Hepatocyte (in vitro differentiated cells): ENCODE measurements at regions not wholly inside any gene's neighbourhood (a gene's known extent, or its start where the extent isn't known, plus 50 kb on each side); places are given as distances from the start of the nearest gene placed in this dataset.

Experiments used
- DNase-seq: peaks from one replicate; pipeline ENCODE4 v3.0.0-alpha.2; 2016; ENCODE audit warnings: low spot score
- H2AFZ ChIP-seq: fragments of 200-600 bp; sonication (generic); 2 replicates; pipeline ENCODE4 v1.6.0; 2016; ENCODE audit warnings: antibody characterized with exemption, mild to moderate bottlenecking
- H3K27ac ChIP-seq: fragments of 200-600 bp; sonication (generic); 2 replicates; pipeline ENCODE4 v1.5.1; 2016; ENCODE audit warnings: mild to moderate bottlenecking
- H3K27me3 ChIP-seq: fragments of 200-600 bp; sonication (generic); 2 replicates; pipeline ENCODE4 v1.6.1; 2016
- H3K36me3 ChIP-seq: fragments of 200-600 bp; sonication (generic); replicated peaks from 2 replicates; pipeline ENCODE4 v1.5.1; 2016; ENCODE audit warnings: low read depth; ENCODE audit not compliant: insufficient read depth
- H3K4me1 ChIP-seq: fragments of 200-600 bp; sonication (generic); 2 replicates; pipeline ENCODE4 v1.5.1; 2016; ENCODE audit warnings: mild to moderate bottlenecking, moderate library complexity; ENCODE audit not compliant: insufficient read depth
- H3K4me2 ChIP-seq: fragments of 200-600 bp; sonication (generic); 2 replicates; pipeline ENCODE4 v1.6.0; 2016
- H3K4me3 ChIP-seq: fragments of 200-600 bp; sonication (generic); 2 replicates; pipeline ENCODE4 v1.5.1; 2016; ENCODE audit warnings: mild to moderate bottlenecking
- H3K79me2 ChIP-seq: fragments of 200-600 bp; sonication (generic); 2 replicates; pipeline ENCODE4 v1.6.0; 2017; ENCODE audit warnings: mild to moderate bottlenecking
- H3K9me2 ChIP-seq: fragments of 200-600 bp; sonication (generic); replicated peaks from 2 replicates; pipeline ENCODE4 v1.6.0; 2017; ENCODE audit warnings: mild to moderate bottlenecking; ENCODE audit not compliant: insufficient read depth
- H3K9me3 ChIP-seq: fragments of 200-600 bp; sonication (generic); 2 replicates; pipeline ENCODE4 v1.5.1; 2016; ENCODE audit warnings: low read depth, mild to moderate bottlenecking
- H4K20me1 ChIP-seq: fragments of 200-600 bp; sonication (generic); 2 replicates; pipeline ENCODE4 v1.6.0; 2016; ENCODE audit warnings: mild to moderate bottlenecking; ENCODE audit not compliant: insufficient read depth, poor library complexity, severe bottlenecking
- CTCF ChIP-seq: fragments of 200-600 bp; sonication (generic); IDR thresholded peaks from 2 replicates; pipeline ENCODE4 v1.5.1; 2016; ENCODE audit warnings: antibody characterized with exemption, mild to moderate bottlenecking; ENCODE audit not compliant: poor library complexity
- EZH2 ChIP-seq: fragments of 200-600 bp; sonication (generic); IDR thresholded peaks from 2 replicates; pipeline ENCODE4 v1.6.1; 2016; ENCODE audit warnings: antibody characterized with exemption, mild to moderate bottlenecking, borderline replicate concordance
- EZH2phosphoT487 ChIP-seq: fragments of 200-600 bp; sonication (generic); IDR thresholded peaks from one replicate; pipeline ENCODE4 v1.6.1; 2018; ENCODE audit warnings: antibody characterized with exemption, mild to moderate bottlenecking, low read depth, moderate library complexity; ENCODE audit not compliant: unreplicated experiment, severe bottlenecking
- WGBS: methylation state at CpG from one replicate; pipeline ENCODE4 v1.1.6; 2016; ENCODE audit warnings: low lambda C conversion rate; ENCODE audit errors: missing lambda C conversion rate; 5-methylcytosine and 5-hydroxymethylcytosine counted together

GRCh38 chr14:48086516-48086915, 411.1 kb upstream of the MDGA2 start:
- no peak for TF ChIP-seq EZH2
- no peak for TF ChIP-seq CTCF
- no peak for TF ChIP-seq EZH2phosphoT487
- H3K9me2 ChIP-seq, result no peaks in the 10 kb centered on the region
- H3K4me3 ChIP-seq, result no peak overlapping the region
- no peak overlapping the region for H2AFZ ChIP-seq
- 73% methylated on average over 1 of the region's 1 CpG for WGBS
- H4K20me1 ChIP-seq, result no peaks in the 10 kb centered on the region
- no peaks in the 10 kb centered on the region for H3K4me1 ChIP-seq
- no peak for DNase-seq
- no peaks in the 10 kb centered on the region for H3K79me2 ChIP-seq
- H3K27me3 ChIP-seq, result no peaks in the 10 kb centered on the region
- no peak overlapping the region for H3K4me2 ChIP-seq
- no peaks in the 10 kb centered on the region for H3K9me3 ChIP-seq
- no peaks in the 10 kb centered on the region for H3K36me3 ChIP-seq
- no peak overlapping the region for H3K27ac ChIP-seq

- no peak overlapping the region for H3K27ac ChIP-seq
- no peak for DNase-seq
- no peak overlapping the region for H3K4me2 ChIP-seq
- no peaks in the 10 kb centered on the region for H3K27me3 ChIP-seq
- no peak overlapping the region for H3K4me3 ChIP-seq
- no peaks in the 10 kb centered on the region for H4K20me1 ChIP-seq
- H2AFZ ChIP-seq, result no peak overlapping the region
- H3K36me3 ChIP-seq, result no peaks in the 10 kb centered on the region
- no peaks in the 10 kb centered on the region for H3K4me1 ChIP-seq
- TF ChIP-seq EZH2, result no peak
- no peak for TF ChIP-seq EZH2phosphoT487
- no peak for TF ChIP-seq CTCF
- WGBS, result 100% methylated on average over 1 of the region's 1 CpG
- H3K79me2 ChIP-seq, result no peaks in the 10 kb centered on the region
- H3K9me3 ChIP-seq, result no peaks in the 10 kb centered on the region
- no peaks in the 10 kb centered on the region for H3K9me2 ChIP-seq
Measured at GRCh38 chr14:48075487-48075886, 400.1 kb upstream of the MDGA2 start.

GRCh38 chr14:48052973-48053372, 377.6 kb upstream of the MDGA2 start:
- no peaks in the 10 kb centered on the region for H3K79me2 ChIP-seq
- TF ChIP-seq CTCF (no peak), EZH2 (no peak), EZH2phosphoT487 (no peak)
- DNase-seq, result no peak
- no peaks in the 10 kb centered on the region for H4K20me1 ChIP-seq
- H2AFZ ChIP-seq, result no peak overlapping the region
- no peaks in the 10 kb centered on the region for H3K4me1 ChIP-seq
- WGBS, result 19% methylated on average over 1 of the region's 1 CpG
- no peak overlapping the region for H3K27ac ChIP-seq
- no peak overlapping the region for H3K4me3 ChIP-seq
- H3K4me2 ChIP-seq, result no peak overlapping the region
- no peaks in the 10 kb centered on the region for H3K27me3 ChIP-seq
- H3K9me3 ChIP-seq, result no peaks in the 10 kb centered on the region
- no peaks in the 10 kb centered on the region for H3K9me2 ChIP-seq
- H3K36me3 ChIP-seq, result no peaks in the 10 kb centered on the region

- H4K20me1 ChIP-seq, result no peaks in the 10 kb centered on the region
- WGBS, result 88% methylated on average over 8 of the region's 8 CpGs
- H3K4me3 ChIP-seq, result no peak overlapping the region
- no peaks in the 10 kb centered on the region for H3K27me3 ChIP-seq
- H3K9me3 ChIP-seq, result peaks cover 7% of the 10 kb centered on the region
- H3K36me3 ChIP-seq, result no peaks in the 10 kb centered on the region
- no peaks in the 10 kb centered on the region for H3K9me2 ChIP-seq
- H3K4me1 ChIP-seq, result no peaks in the 10 kb centered on the region
- H3K27ac ChIP-seq, result no peak overlapping the region
- H3K4me2 ChIP-seq, result no peak overlapping the region
- no peak overlapping the region for H2AFZ ChIP-seq
- DNase-seq, result no peak
- no peak for TF ChIP-seq EZH2
- TF ChIP-seq CTCF, result no peak
- no peak for TF ChIP-seq EZH2phosphoT487
- no peaks in the 10 kb centered on the region for H3K79me2 ChIP-seq
Measured at GRCh38 chr14:48035836-48036235, 360.4 kb upstream of the MDGA2 start.
